ENCODE measurements at regions not wholly inside any gene's neighbourhood (a gene's known extent, or its start where the extent isn't known, plus 50 kb on each side); places are given as distances from the start of the nearest gene placed in this dataset.

GRCh38 chr2:184524551-184525382, 73.6 kb upstream of the ZNF804A start:
- Histone ChIP-seq H3K36me3 (ENCODE audit: control insufficient read depth, low read depth, low read length) (no peaks in the 10 kb centered on the region), H3K9me3 (ENCODE audit: control insufficient read depth, low read depth, low read length) (peaks cover 24% of the 10 kb centered on the region), H3K4me1 (ENCODE audit: control insufficient read depth, low read depth, low read length) (no peaks in the 10 kb centered on the region), H3K9ac (ENCODE audit: low read length) (no peak overlapping the region), H3K27me3 (ENCODE audit: control insufficient read depth, insufficient read depth, low read length) (no peaks in the 10 kb centered on the region), H3K27ac (ENCODE audit: low read length) (no peak overlapping the region), H3K4me3 (ENCODE audit: low read length) (no peak overlapping the region)

GRCh38 chr2:184527058-184527457, 71.3 kb upstream of the ZNF804A start:
- no peaks in the 10 kb centered on the region for H3K4me1 ChIP-seq (ENCODE audit: control insufficient read depth, low read depth, low read length)
- H3K9ac ChIP-seq (ENCODE audit: low read length) = no peak overlapping the region
- no peaks in the 10 kb centered on the region for H3K27me3 ChIP-seq (ENCODE audit: control insufficient read depth, insufficient read depth, low read length)
- no peak overlapping the region for H3K27ac ChIP-seq (ENCODE audit: low read length)
- no peaks in the 10 kb centered on the region for H3K36me3 ChIP-seq (ENCODE audit: control insufficient read depth, low read depth, low read length)
- H3K9me3 ChIP-seq (ENCODE audit: control insufficient read depth, low read depth, low read length) = peaks cover 24% of the 10 kb centered on the region
- no peak overlapping the region for H3K4me3 ChIP-seq (ENCODE audit: low read length)

- H3K36me3 ChIP-seq (ENCODE audit: control insufficient read depth, low read depth, low read length) = no peaks in the 10 kb centered on the region
- H3K27ac ChIP-seq (ENCODE audit: low read length) = no peak overlapping the region
- no peaks in the 10 kb centered on the region for H3K4me1 ChIP-seq (ENCODE audit: control insufficient read depth, low read depth, low read length)
- H3K9me3 ChIP-seq (ENCODE audit: control insufficient read depth, low read depth, low read length) = peaks cover 24% of the 10 kb centered on the region
- no peak overlapping the region for H3K9ac ChIP-seq (ENCODE audit: low read length)
- H3K4me3 ChIP-seq (ENCODE audit: low read length) = no peak overlapping the region
- no peaks in the 10 kb centered on the region for H3K27me3 ChIP-seq (ENCODE audit: control insufficient read depth, insufficient read depth, low read length)
Measured at GRCh38 chr2:184528119-184528518, 70.2 kb upstream of the ZNF804A start.

- peaks cover 24% of the 10 kb centered on the region for H3K9me3 ChIP-seq (ENCODE audit: control insufficient read depth, low read depth, low read length)
- no peaks in the 10 kb centered on the region for H3K27me3 ChIP-seq (ENCODE audit: control insufficient read depth, insufficient read depth, low read length)
- H3K27ac ChIP-seq (ENCODE audit: low read length) = no peak overlapping the region
- no peak overlapping the region for H3K4me3 ChIP-seq (ENCODE audit: low read length)
- no peaks in the 10 kb centered on the region for H3K4me1 ChIP-seq (ENCODE audit: control insufficient read depth, low read depth, low read length)
- H3K36me3 ChIP-seq (ENCODE audit: control insufficient read depth, low read depth, low read length) = no peaks in the 10 kb centered on the region
- H3K9ac ChIP-seq (ENCODE audit: low read length) = no peak overlapping the region
Measured at GRCh38 chr2:184530239-184530638, 68.1 kb upstream of the ZNF804A start.

GRCh38 chr2:184530959-184531358, 67.4 kb upstream of the ZNF804A start:
- no peak overlapping the region for H3K27ac ChIP-seq (ENCODE audit: low read length)
- H3K4me3 ChIP-seq (ENCODE audit: low read length) = no peak overlapping the region
- no peaks in the 10 kb centered on the region for H3K27me3 ChIP-seq (ENCODE audit: control insufficient read depth, insufficient read depth, low read length)
- no peaks in the 10 kb centered on the region for H3K4me1 ChIP-seq (ENCODE audit: control insufficient read depth, low read depth, low read length)
- no peaks in the 10 kb centered on the region for H3K36me3 ChIP-seq (ENCODE audit: control insufficient read depth, low read depth, low read length)
- peaks cover 24% of the 10 kb centered on the region for H3K9me3 ChIP-seq (ENCODE audit: control insufficient read depth, low read depth, low read length)
- H3K9ac ChIP-seq (ENCODE audit: low read length) = no peak overlapping the region

GRCh38 chr2:184532551-184532950, 65.8 kb upstream of the ZNF804A start:
- Histone ChIP-seq H3K4me1 (ENCODE audit: control insufficient read depth, low read depth, low read length) (no peaks in the 10 kb centered on the region), H3K27me3 (ENCODE audit: control insufficient read depth, insufficient read depth, low read length) (no peaks in the 10 kb centered on the region), H3K36me3 (ENCODE audit: control insufficient read depth, low read depth, low read length) (no peaks in the 10 kb centered on the region), H3K27ac (ENCODE audit: low read length) (no peak overlapping the region), H3K9me3 (ENCODE audit: control insufficient read depth, low read depth, low read length) (peaks cover 21% of the 10 kb centered on the region), H3K4me3 (ENCODE audit: low read length) (no peak overlapping the region), H3K9ac (ENCODE audit: low read length) (no peak overlapping the region)

GRCh38 chr2:184534986-184535385, 63.3 kb upstream of the ZNF804A start:
- no peaks in the 10 kb centered on the region for H3K9me3 ChIP-seq (ENCODE audit: control insufficient read depth, low read depth, low read length)
- H3K9ac ChIP-seq (ENCODE audit: low read length) = no peak overlapping the region
- H3K27ac ChIP-seq (ENCODE audit: low read length) = no peak overlapping the region
- H3K4me3 ChIP-seq (ENCODE audit: low read length) = no peak overlapping the region
- H3K27me3 ChIP-seq (ENCODE audit: control insufficient read depth, insufficient read depth, low read length) = no peaks in the 10 kb centered on the region
- no peaks in the 10 kb centered on the region for H3K36me3 ChIP-seq (ENCODE audit: control insufficient read depth, low read depth, low read length)
- no peaks in the 10 kb centered on the region for H3K4me1 ChIP-seq (ENCODE audit: control insufficient read depth, low read depth, low read length)

GRCh38 chr2:184540246-184540789, 58.0 kb upstream of the ZNF804A start:
- Histone ChIP-seq H3K9ac (ENCODE audit: low read length) (no peak overlapping the region), H3K27ac (ENCODE audit: low read length) (no peak overlapping the region), H3K9me3 (ENCODE audit: control insufficient read depth, low read depth, low read length) (no peaks in the 10 kb centered on the region), H3K36me3 (ENCODE audit: control insufficient read depth, low read depth, low read length) (no peaks in the 10 kb centered on the region), H3K4me3 (ENCODE audit: low read length) (no peak overlapping the region), H3K4me1 (ENCODE audit: control insufficient read depth, low read depth, low read length) (no peaks in the 10 kb centered on the region), H3K27me3 (ENCODE audit: control insufficient read depth, insufficient read depth, low read length) (no peaks in the 10 kb centered on the region)

GRCh38 chr2:184541591-184541990, 56.7 kb upstream of the ZNF804A start:
- Histone ChIP-seq H3K4me1 (ENCODE audit: control insufficient read depth, low read depth, low read length) (no peaks in the 10 kb centered on the region), H3K27ac (ENCODE audit: low read length) (no peak overlapping the region), H3K9ac (ENCODE audit: low read length) (no peak overlapping the region), H3K9me3 (ENCODE audit: control insufficient read depth, low read depth, low read length) (no peaks in the 10 kb centered on the region), H3K27me3 (ENCODE audit: control insufficient read depth, insufficient read depth, low read length) (no peaks in the 10 kb centered on the region), H3K4me3 (ENCODE audit: low read length) (no peak overlapping the region), H3K36me3 (ENCODE audit: control insufficient read depth, low read depth, low read length) (no peaks in the 10 kb centered on the region)

GRCh38 chr2:184543832-184544231, 54.5 kb upstream of the ZNF804A start:
- Histone ChIP-seq H3K36me3 (ENCODE audit: control insufficient read depth, low read depth, low read length) (no peaks in the 10 kb centered on the region), H3K4me3 (ENCODE audit: low read length) (no peak overlapping the region), H3K9ac (ENCODE audit: low read length) (no peak overlapping the region), H3K9me3 (ENCODE audit: control insufficient read depth, low read depth, low read length) (peaks cover 6% of the 10 kb centered on the region), H3K27ac (ENCODE audit: low read length) (no peak overlapping the region), H3K4me1 (ENCODE audit: control insufficient read depth, low read depth, low read length) (no peaks in the 10 kb centered on the region), H3K27me3 (ENCODE audit: control insufficient read depth, insufficient read depth, low read length) (no peaks in the 10 kb centered on the region)

Data from iPS-18a (cell line).